ENCODE measurements at regions not wholly inside any gene's neighbourhood (a gene's known extent, or its start where the extent isn't known, plus 50 kb on each side); places are given as distances from the start of the nearest gene placed in this dataset.

DNA sequence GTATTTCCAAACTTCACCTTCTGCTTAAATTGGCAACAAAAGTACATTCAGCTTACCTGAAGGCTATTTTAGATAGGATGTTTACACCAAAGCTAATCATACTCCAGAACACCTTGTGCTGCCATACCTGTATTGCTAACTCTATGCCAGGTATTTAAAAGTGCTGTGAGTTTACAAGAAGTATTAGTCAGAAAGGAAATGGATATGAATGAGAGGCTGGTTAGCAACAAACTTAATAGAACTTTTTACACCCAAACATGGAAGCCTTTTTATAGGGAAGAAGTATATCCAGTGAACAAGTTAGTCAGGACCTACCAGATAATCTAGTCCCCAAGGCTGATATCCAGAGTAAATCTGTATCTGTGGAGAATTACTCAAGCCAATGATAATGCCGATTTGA lies 131.2 kb upstream of the SPRY1 start:
- no peak for DNase-seq

GRCh38 chr4:123266221-123266620 lies 130.4 kb upstream of the SPRY1 start:
- no peak for DNase-seq

GRCh38 chr4:123278755-123279154 lies 117.8 kb upstream of the SPRY1 start:
- no peak for DNase-seq

- DNase-seq, result no peak
These were observed 113.2 kb upstream of the SPRY1 start for GRCh38 chr4:123283371-123283895.

- no peak for DNase-seq
These were observed 112.4 kb upstream of the SPRY1 start for GRCh38 chr4:123284168-123284567.

- DNase-seq, result no peak
These were observed 109.6 kb upstream of the SPRY1 start for GRCh38 chr4:123286903-123287466.

DNA sequence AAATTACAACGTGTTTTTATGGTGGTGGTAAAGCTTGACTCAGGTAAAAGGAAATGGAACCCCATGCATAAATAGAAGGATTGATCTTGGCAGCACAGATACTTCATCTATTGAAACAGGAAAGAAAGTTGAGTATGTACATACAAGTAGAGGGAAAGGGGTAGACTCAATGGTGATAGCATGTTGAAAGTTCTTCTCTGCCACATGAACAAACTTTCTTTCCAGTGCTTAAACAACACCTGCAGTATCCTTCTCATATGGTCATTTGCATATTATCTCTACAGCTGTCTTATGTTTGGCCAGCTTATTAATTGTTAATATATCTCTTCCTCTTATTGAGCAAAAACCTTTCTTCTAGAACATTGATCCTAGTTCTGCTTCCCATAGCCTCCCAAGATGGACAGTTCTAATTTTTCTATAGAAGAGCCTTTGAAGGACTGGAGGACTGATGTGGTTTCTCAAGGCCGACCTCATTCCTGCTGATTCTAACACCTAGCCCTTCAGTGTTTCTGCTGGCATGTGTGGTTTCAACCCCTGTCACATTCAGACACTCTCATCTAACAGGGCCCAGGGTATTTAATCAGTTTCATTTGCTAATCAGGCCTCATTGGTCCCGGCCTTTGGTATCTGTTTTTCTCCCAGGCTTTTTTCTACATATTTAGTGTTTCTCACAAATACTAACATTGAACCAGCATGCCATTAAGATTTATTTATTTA lies 108.1 kb upstream of the SPRY1 start:
- DNase-seq, result no peak

DNA sequence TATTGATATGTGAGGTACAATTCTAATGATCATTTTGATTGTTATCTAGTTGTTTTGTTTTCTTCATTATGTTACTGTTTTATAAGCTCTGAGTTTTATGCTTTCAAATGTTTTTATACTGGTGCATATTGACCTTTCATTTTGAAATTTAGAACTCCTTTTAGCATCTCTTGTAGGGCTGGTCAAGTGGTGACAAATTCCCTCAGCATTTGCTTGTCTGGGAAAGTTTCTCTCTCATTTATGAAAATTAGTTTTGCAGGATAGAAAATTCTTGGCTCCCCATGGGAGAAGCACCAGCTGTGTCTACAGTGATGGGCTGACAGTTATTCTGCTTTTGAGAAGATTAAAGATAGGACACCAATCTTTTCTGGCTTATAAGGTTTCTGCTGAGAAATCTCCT lies 105.3 kb upstream of the SPRY1 start:
- no peak for DNase-seq

GRCh38 chr4:123297836-123298235 lies 98.8 kb upstream of the SPRY1 start:
- DNase-seq, result no peak

DNA sequence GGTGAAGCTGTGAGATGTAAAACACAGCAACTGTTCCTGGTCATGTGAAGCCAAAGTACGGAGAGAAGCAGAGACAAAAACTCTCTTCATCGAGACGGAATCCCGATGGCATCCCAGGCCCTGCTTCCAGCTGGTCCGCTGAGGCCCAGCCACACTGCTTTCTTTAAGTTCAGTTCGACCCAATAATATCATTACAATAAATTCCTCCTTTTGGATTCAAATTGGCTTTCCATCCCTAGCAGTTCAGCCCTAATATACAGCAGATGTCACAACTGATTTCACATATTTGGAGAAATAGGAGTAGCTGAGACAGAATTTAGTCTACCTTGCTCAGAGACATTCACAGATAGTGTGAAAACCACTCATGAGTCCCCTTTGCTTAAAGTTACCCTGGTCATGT lies 98.3 kb upstream of the SPRY1 start:
- no peak for DNase-seq

DNA sequence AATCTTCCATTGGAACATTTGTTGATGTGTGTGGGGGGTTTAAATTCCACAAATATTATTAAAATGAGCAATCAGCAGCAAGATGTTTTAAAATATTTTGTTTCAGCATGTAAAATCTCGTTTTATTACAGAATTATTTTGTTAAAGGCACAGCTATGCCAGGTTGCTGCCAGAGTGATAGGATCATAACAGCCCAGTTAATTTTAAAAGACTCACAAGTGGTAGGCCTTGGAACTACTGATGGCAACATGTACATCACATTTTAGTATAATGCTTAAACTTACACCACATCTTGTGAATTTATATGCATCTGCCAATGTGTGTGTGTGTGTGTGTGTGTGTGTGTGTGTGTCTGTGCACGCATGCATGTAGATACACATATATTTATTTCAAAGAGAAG lies 97.8 kb upstream of the SPRY1 start:
- DNase-seq, result no peak

DNA sequence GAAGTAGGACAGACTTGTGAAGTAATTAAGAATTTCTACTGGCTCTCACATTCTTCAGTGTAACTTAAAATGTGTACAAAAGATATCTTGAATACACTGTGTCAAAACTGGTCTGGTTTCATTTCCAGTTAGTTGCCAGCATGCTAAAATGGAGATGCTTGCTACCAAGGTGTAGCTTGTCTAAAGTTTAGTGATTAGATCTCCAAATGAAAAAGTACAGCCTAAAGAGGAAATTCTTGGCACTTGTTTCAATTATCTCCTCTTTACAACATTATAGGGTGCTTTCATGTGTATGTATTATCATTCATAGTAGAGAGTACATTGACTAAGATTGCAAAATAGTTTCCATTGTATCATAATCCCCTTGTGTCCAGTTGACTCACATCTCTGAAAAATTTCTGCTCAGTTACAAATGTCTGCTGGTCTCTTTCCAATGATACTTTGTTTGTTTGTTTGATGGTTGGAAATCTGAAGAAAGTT lies 97.3 kb upstream of the SPRY1 start:
- DNase-seq, result no peak

DNA sequence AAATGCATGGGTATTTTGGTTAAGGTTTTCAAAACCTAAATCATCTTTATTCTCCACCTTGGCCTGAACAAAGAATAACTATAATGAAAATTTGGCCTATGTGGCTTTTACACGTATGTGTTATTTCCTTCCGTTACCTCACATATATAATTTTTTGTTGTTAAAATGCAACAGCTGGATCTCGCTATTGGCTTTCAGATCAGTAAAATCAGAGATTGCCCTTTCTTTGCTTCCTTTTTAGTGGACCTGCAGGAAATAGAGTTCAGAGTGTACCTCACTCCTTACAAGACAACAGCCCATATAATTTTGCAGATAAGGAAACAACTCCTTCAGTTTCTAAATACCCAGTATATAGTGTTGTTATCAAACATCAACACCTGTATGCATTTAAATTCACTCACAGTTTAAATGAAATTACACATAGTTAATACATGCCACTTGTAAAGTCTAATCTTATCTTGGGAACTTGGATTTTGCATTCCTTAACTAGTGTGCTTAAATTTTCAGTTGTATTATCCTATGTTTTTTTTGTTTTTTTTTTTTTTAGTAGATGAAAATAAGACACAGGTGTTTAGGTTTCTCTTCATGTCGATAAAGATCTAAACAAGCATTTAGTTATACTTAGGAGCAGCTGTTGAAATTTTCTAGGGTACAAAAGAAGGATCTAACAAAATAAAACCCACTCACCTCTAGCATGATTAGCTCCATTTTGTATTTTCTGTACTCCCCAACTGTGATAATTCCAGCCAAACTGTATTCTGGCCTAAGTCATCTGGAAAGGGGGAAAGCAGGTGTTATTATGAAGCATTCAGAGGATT lies 96.2 kb upstream of the SPRY1 start:
- no peak for DNase-seq

GRCh38 chr4:123301923-123302322 lies 94.7 kb upstream of the SPRY1 start:
- no peak for DNase-seq

- peak in 14 of 56 donors; percentile 1 to 39 (median 8) for DNase-seq
These were observed 92.2 kb upstream of the SPRY1 start for GRCh38 chr4:123304151-123304964.

DNA sequence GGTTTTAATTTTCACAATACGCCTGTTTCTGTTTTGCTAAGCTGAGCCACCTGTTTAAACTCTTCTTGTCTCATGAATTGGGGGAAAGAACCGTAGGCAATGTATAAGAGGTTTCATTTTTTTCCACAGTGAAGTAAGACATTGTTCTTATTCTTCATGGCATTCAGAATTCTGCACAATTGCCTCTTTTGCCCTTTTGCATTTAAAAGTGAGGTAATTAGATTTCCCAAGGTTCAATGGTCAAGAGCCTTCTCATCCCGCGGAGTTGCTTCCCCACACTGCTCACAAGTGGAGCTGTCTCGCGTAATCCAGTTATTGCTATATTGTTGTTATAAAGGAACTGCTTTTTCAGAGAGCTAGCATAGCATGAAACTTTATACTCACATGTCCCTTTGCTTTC lies 90.9 kb upstream of the SPRY1 start:
- DNase-seq, result no peak

DNA sequence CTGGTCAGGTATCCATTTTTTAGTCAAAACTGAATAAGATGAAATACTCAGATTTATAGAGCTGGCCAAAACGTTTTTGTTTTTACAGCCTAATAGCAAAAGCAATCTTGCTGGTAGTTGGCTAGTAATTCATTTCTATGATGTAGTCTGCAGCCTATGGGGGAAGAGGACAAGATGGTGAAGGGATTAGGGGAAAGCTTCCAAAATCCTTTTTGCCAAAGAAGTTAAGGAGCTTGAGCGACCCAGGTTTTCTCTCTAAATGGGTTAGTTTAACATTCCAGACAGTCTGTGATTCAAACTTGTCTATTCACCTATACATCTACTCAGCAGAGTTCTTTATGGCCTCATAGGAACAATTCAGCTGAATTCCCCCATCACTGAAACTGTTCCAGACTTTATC lies 89.8 kb upstream of the SPRY1 start:
- DNase-seq, result no peak

GRCh38 chr4:123308667-123309066 lies 87.9 kb upstream of the SPRY1 start:
- DNase-seq, result no peak

GRCh38 chr4:123312116-123312515 lies 84.5 kb upstream of the SPRY1 start:
- no peak for DNase-seq

GRCh38 chr4:123312951-123313592 lies 83.5 kb upstream of the SPRY1 start:
- DNase-seq, result no peak

DNA sequence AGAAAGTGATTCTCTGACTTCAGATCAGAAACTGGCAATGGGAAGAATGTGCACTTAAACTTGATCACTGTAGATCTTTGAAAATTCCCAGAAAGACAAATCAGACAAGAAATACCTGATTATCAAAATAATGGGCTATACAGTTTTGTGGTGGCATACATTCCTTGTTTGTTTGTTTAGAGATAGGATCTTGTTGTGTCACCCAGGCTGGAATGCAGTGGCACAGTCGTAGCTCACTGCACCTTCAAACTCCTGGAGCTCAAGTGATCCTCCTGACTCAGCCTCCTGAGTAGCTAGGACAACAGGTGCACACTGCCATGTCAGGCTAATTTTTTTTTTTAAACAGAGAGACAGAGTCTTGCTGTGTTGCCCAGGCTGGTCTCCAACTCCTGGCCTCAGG lies 81.0 kb upstream of the SPRY1 start:
- no peak for DNase-seq
